Smooth muscle cell (in vitro differentiated cells): ENCODE measurements at regions not wholly inside any gene's neighbourhood (a gene's known extent, or its start where the extent isn't known, plus 50 kb on each side); places are given as distances from the start of the nearest gene placed in this dataset.

Experiments
- DNase-seq: peaks from one replicate; lab custom pipeline; 2025; ENCODE audit not compliant: unreplicated experiment; lab: John Stamatoyannopoulos, UW
- H2AFZ ChIP-seq: fragments of 200-600 bp; sonication (generic); 2 replicates; pipeline ENCODE4 v1.6.0; 2016; ENCODE audit warnings: antibody characterized with exemption, low read depth, mild to moderate bottlenecking
- H3F3A ChIP-seq: fragments of 200-600 bp; sonication (generic); 2 replicates; pipeline ENCODE4 v1.6.0; 2017; ENCODE audit warnings: antibody characterized with exemption, low read depth
- H3K27ac ChIP-seq: fragments of 200-600 bp; sonication (generic); 2 replicates; pipeline ENCODE4 v1.5.1; 2016; ENCODE audit warnings: low read depth, mild to moderate bottlenecking
- H3K27me3 ChIP-seq: fragments of 200-600 bp; sonication (generic); 2 replicates; pipeline ENCODE4 v1.6.1; 2016; ENCODE audit warnings: low read depth, mild to moderate bottlenecking
- H3K36me3 ChIP-seq: fragments of 200-600 bp; sonication (generic); 2 replicates; pipeline ENCODE4 v1.5.1; 2016; ENCODE audit warnings: low read depth
- H3K4me1 ChIP-seq: fragments of 200-600 bp; sonication (generic); 2 replicates; pipeline ENCODE4 v1.5.1; 2016; ENCODE audit warnings: low read depth
- H3K4me2 ChIP-seq: fragments of 200-600 bp; sonication (generic); 2 replicates; pipeline ENCODE4 v1.6.0; 2016; ENCODE audit warnings: mild to moderate bottlenecking
- H3K4me3 ChIP-seq: fragments of 200-600 bp; sonication (generic); 2 replicates; pipeline ENCODE4 v1.5.1; 2016; ENCODE audit warnings: mild to moderate bottlenecking
- H3K79me2 ChIP-seq: fragments of 200-600 bp; sonication (generic); 2 replicates; pipeline ENCODE4 v1.6.0; 2016; ENCODE audit warnings: low read depth, mild to moderate bottlenecking
- H3K9ac ChIP-seq: fragments of 200-600 bp; sonication (generic); 2 replicates; pipeline ENCODE4 v1.6.0; 2016; ENCODE audit warnings: low read depth
- H3K9me3 ChIP-seq: fragments of 200-600 bp; sonication (generic); replicated peaks from 2 replicates; pipeline ENCODE4 v1.5.1; 2016; ENCODE audit warnings: low read depth
- H4K20me1 ChIP-seq: fragments of 200-600 bp; sonication (generic); 2 replicates; pipeline ENCODE4 v1.6.0; 2016; ENCODE audit warnings: low read depth
- CTCF ChIP-seq: fragments of 200-600 bp; sonication (generic); IDR thresholded peaks from 2 replicates; pipeline ENCODE4 v1.5.1; 2017; ENCODE audit warnings: borderline replicate concordance, mild to moderate bottlenecking, antibody characterized with exemption; ENCODE audit not compliant: insufficient read depth, poor library complexity, severe bottlenecking
- WGBS: methylation state at CpG from one replicate; pipeline ENCODE4 v1.1.7; 2016; ENCODE audit warnings: low lambda C conversion rate; 5-methylcytosine and 5-hydroxymethylcytosine counted together

GRCh38 chr9:108045851-108046250, 556.3 kb upstream of the KLF4 start:
- peaks cover 7% of the 10 kb centered on the region for H3F3A ChIP-seq
- no peak overlapping the region for H3K4me3 ChIP-seq
- peaks cover 4% of the 10 kb centered on the region for H3K36me3 ChIP-seq
- TF ChIP-seq CTCF = no peak
- H3K4me1 ChIP-seq = peaks cover 12% of the 10 kb centered on the region
- no peaks in the 10 kb centered on the region for H3K27me3 ChIP-seq
- no peak for DNase-seq
- no peak overlapping the region for H3K9ac ChIP-seq
- no peak overlapping the region for H3K4me2 ChIP-seq
- H3K27ac ChIP-seq = no peak overlapping the region
- WGBS = 97% methylated on average over 1 of the region's 1 CpG
- no peaks in the 10 kb centered on the region for H4K20me1 ChIP-seq
- peaks cover 8% of the 10 kb centered on the region for H3K9me3 ChIP-seq
- H2AFZ ChIP-seq = no peak overlapping the region
- no peaks in the 10 kb centered on the region for H3K79me2 ChIP-seq

- TF ChIP-seq CTCF = no peak
- Histone ChIP-seq H3K36me3 (peaks cover 4% of the 10 kb centered on the region), H3F3A (no peaks in the 10 kb centered on the region), H4K20me1 (no peaks in the 10 kb centered on the region), H3K9ac (no peak overlapping the region), H3K27me3 (no peaks in the 10 kb centered on the region), H2AFZ (no peak overlapping the region), H3K4me2 (no peak overlapping the region), H3K4me1 (peaks cover 4% of the 10 kb centered on the region), H3K79me2 (no peaks in the 10 kb centered on the region), H3K4me3 (no peak overlapping the region), H3K9me3 (peaks cover 8% of the 10 kb centered on the region), H3K27ac (no peak overlapping the region)
- DNase-seq = no peak
- 97% methylated on average over 1 of the region's 1 CpG for WGBS
Measured at GRCh38 chr9:108043585-108043984, 554.0 kb upstream of the KLF4 start.

GRCh38 chr9:108041551-108041950, 552.0 kb upstream of the KLF4 start:
- no peak for TF ChIP-seq CTCF
- DNase-seq = no peak
- Histone ChIP-seq H3K79me2 (no peaks in the 10 kb centered on the region), H3F3A (no peaks in the 10 kb centered on the region), H3K27ac (peak overlapping the region; percentile 74), H2AFZ (no peak overlapping the region), H3K36me3 (peaks cover 4% of the 10 kb centered on the region), H3K4me3 (no peak overlapping the region), H3K4me1 (no peaks in the 10 kb centered on the region), H4K20me1 (no peaks in the 10 kb centered on the region), H3K4me2 (no peak overlapping the region), H3K9me3 (peaks cover 8% of the 10 kb centered on the region), H3K9ac (peak overlapping the region; percentile 29), H3K27me3 (no peaks in the 10 kb centered on the region)
- WGBS = 93% methylated on average over 1 of the region's 1 CpG

- Histone ChIP-seq H3F3A (no peaks in the 10 kb centered on the region), H3K36me3 (peaks cover 4% of the 10 kb centered on the region), H3K4me3 (no peak overlapping the region), H4K20me1 (no peaks in the 10 kb centered on the region), H3K27me3 (no peaks in the 10 kb centered on the region), H3K4me2 (no peak overlapping the region), H3K9ac (peak overlapping the region; percentile 29), H3K4me1 (no peaks in the 10 kb centered on the region), H3K79me2 (no peaks in the 10 kb centered on the region), H2AFZ (no peak overlapping the region), H3K27ac (peak overlapping the region; percentile 74), H3K9me3 (peaks cover 8% of the 10 kb centered on the region)
- TF ChIP-seq CTCF = no peak
- DNase-seq = no peak
- 45% methylated on average over 1 of the region's 1 CpG for WGBS
Measured at GRCh38 chr9:108040783-108041182, 551.2 kb upstream of the KLF4 start.
